ENCODE measurements at regions not wholly inside any gene's neighbourhood (a gene's known extent, or its start where the extent isn't known, plus 50 kb on each side); places are given as distances from the start of the nearest gene placed in this dataset.
"Not testable (repeated sequence)": the region's sequence is repeated elsewhere in the genome, so short reads cannot be mapped to it uniquely, and the experiment has no call there.

DNA sequence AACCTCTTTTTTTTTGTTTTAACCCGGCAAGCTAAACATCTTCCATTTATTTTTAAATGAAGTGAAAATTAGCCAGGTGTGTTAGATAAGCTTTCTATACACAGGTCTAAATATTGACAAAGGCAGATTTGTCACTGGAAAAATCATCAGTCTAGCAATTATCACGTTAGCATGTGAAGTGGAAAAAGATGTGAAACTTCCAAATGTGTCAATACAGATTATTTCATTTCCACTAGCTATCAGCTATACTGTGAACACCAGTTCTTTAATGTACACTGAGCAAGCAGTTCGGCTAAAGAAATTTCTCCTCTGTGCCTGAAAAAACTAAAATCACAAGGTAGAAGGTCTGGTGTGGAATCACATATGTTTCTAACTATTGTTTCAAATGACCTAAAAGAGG, 96.6 kb upstream of the G2E3 start:
- WGBS, 4 donors, result 62 to 75% (median 64%) methylated on average over 3 of the region's 3 CpGs
- Histone ChIP-seq H3K27ac (no peak overlapping the region), H3K4me1 (replicated peaks in 1 of 2) (no peaks in the 10 kb centered on the region), H3K27me3 (no peaks in the 10 kb centered on the region), H3K4me3 (no peak overlapping the region), H3K36me3 (replicated peaks in 1 of 2) (no peaks in the 10 kb centered on the region), H3K9me3 (replicated peaks in 1 of 3) (no peaks in the 10 kb centered on the region)
- no peak for TF ChIP-seq POLR2A (IDR thresholded peaks at IDR 0.05)
- TF ChIP-seq, protein P1, sequence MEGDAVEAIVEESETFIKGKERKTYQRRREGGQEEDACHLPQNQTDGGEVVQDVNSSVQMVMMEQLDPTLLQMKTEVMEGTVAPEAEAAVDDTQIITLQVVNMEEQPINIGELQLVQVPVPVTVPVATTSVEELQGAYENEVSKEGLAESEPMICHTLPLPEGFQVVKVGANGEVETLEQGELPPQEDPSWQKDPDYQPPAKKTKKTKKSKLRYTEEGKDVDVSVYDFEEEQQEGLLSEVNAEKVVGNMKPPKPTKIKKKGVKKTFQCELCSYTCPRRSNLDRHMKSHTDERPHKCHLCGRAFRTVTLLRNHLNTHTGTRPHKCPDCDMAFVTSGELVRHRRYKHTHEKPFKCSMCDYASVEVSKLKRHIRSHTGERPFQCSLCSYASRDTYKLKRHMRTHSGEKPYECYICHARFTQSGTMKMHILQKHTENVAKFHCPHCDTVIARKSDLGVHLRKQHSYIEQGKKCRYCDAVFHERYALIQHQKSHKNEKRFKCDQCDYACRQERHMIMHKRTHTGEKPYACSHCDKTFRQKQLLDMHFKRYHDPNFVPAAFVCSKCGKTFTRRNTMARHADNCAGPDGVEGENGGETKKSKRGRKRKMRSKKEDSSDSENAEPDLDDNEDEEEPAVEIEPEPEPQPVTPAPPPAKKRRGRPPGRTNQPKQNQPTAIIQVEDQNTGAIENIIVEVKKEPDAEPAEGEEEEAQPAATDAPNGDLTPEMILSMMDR (IDR thresholded peaks at IDR 0.05), result no peak
- no peak for DNase-seq
- intact Hi-C loops (cut with DNase I), result no loop called here

DNA sequence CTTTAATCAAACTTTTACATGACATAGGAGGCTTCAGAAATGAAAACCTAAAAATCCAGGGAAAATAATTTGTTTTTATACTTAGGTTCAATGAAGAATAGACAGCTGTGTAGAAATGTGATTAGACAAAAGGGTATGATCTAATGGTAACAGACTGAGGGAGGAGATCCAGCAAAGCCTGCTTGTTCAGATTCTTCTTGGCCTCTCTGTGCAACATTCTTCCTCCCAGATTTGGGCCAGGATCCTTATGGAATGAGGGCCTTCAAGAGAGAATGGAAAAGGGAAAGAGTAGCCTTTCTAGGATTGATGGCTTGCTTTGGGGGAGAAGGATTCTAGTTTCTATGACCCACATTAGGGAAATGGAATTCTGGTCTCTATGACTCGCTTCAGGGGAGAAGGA, 94.5 kb upstream of the G2E3 start:
- Histone ChIP-seq H3K4me3 (no peak overlapping the region), H3K9me3 (replicated peaks in 1 of 3) (no peaks in the 10 kb centered on the region), H3K4me1 (replicated peaks in 1 of 2) (no peaks in the 10 kb centered on the region), H3K36me3 (replicated peaks in 1 of 2) (no peaks in the 10 kb centered on the region), H3K27ac (no peak overlapping the region), H3K27me3 (no peaks in the 10 kb centered on the region)
- TF ChIP-seq POLR2A (IDR thresholded peaks at IDR 0.05), result no peak
- TF ChIP-seq, protein P1 (IDR thresholded peaks at IDR 0.05), result no peak
- 58 to 77% (median 74%) methylated on average over 1 of the region's 1 CpG for WGBS, 4 donors
- intact Hi-C loops (cut with DNase I), result no loop called here
- no peak for DNase-seq

DNA sequence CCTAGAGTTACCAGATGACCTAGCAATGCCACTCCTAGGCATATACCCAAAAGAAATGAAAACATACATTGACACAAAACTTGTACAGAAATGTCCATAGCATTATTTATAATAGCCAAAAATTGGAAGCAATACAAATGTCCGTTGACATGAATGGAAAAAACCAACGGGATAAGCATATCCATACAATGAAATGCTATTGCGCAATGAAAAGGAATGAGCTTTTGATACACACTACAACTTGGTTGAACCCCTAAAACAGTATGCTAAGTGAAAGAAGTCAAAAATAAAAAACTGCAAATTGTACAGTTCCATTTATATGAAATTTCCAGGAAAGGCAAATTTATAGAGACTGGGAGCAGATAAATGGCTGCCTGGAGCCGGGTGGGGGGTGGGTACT, 90.6 kb upstream of the G2E3 start:
- no peaks in the 10 kb centered on the region for H3K4me1 ChIP-seq (replicated peaks in 1 of 2)
- H3K4me3 ChIP-seq, result no peak overlapping the region
- no peaks in the 10 kb centered on the region for H3K27me3 ChIP-seq
- 73 to 85% (median 82%) methylated on average over 4 of the region's 4 CpGs for whole genome bisulfite sequencing, 4 donors
- TF ChIP-seq, protein P1 (IDR thresholded peaks at IDR 0.05), result no peak
- TF ChIP-seq POLR2A (IDR thresholded peaks at IDR 0.05), result no peak
- H3K36me3 ChIP-seq (replicated peaks in 1 of 2), result no peaks in the 10 kb centered on the region
- no peaks in the 10 kb centered on the region for H3K9me3 ChIP-seq (replicated peaks in 1 of 3)
- intact Hi-C loops (cut with DNase I), result no loop called here
- DNase-seq, result no peak
- no peak overlapping the region for H3K27ac ChIP-seq

DNA sequence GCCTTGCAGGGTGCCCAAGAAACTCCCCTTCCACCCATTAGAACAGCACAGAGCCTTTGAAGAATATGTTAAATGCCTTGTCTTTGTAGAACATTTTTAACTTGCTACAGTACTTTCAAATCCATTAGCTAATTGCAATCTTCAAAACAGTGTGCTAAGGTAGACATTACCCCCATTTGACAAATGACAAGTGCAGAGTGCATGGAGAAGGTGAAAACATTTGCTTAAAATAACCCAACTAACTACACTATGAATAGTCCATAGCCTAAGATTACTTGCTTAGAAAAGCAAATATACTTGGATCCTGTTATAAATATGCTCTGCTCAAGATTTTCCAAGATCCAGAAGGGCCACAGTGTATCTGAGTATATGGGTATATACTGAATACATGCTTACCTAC, 87.0 kb upstream of the G2E3 start:
- intact Hi-C loops (cut with DNase I), result no loop called here
- no peaks in the 10 kb centered on the region for H3K4me1 ChIP-seq (replicated peaks in 1 of 2)
- H3K27ac ChIP-seq, result no peak overlapping the region
- no peak for DNase-seq
- TF ChIP-seq, protein P1 (IDR thresholded peaks at IDR 0.05), result no peak
- TF ChIP-seq POLR2A (IDR thresholded peaks at IDR 0.05), result no peak
- no peaks in the 10 kb centered on the region for H3K27me3 ChIP-seq
- no peaks in the 10 kb centered on the region for H3K36me3 ChIP-seq (replicated peaks in 1 of 2)
- H3K4me3 ChIP-seq, result no peak overlapping the region
- no peaks in the 10 kb centered on the region for H3K9me3 ChIP-seq (replicated peaks in 1 of 3)

DNA sequence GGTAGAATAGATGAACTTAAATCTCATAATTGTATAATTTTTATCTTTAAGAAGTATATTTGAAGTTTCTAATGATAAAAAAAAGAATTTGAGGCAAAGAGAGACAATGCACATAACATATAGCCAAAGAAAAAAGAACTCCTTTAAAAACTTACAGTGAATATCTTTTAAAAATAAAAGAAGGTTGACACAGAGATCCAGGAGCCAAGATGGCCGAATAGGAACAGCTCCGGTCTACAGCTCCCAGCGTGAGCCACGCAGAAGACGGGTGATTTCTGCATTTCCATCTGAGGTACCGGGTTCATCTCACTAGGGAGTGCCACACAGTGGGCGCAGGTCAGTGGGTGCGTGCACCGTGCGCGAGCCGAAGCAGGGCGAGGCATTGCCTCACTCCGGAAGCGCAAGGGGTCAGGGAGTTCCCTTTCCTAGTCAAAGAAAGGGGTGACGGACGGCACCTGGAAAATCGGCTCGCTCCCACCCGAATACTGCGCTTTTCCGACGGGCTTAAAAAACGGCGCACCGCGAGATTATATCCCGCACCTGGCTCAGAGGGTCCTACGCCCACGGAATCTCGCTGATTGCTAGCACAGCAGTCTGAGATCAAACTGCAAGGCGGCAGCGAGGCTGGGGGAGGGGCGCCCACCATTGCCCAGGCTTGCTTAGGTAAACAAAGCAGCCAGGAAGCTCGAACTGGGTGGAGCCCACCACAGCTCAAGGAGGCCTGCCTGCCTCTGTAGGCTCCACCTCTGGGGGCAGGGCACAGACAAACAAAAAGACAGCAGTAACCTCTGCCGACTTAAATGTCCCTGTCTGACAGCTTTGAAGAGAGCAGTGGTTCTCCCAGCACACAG, 84.9 kb upstream of the G2E3 start:
- H3K4me1 ChIP-seq (replicated peaks in 1 of 2); H3K4me3 ChIP-seq; intact Hi-C loops (cut with DNase I); H3K9me3 ChIP-seq (replicated peaks in 1 of 3); DNase-seq; H3K27me3 ChIP-seq; H3K27ac ChIP-seq; H3K36me3 ChIP-seq (replicated peaks in 1 of 2): not testable (repeated sequence)
- WGBS, 4 donors, result 81 to 92% (median 87%) methylated on average over 21 to 32 of the region's 36 CpGs
